ENCODE measurements at regions not wholly inside any gene's neighbourhood (a gene's known extent, or its start where the extent isn't known, plus 50 kb on each side); places are given as distances from the start of the nearest gene placed in this dataset.
A peak's percentile ranks its signal among the peaks of the same experiment; 100 is the strongest.
"Not testable (repeated sequence)": the region's sequence is repeated elsewhere in the genome, so short reads cannot be mapped to it uniquely, and the experiment has no call there.

- WGBS, 10 experiments: 80 to 100% (median 95%) methylated on average over 1 to 2 of the region's 2 CpGs
- Histone ChIP-seq H3K4me3 (no peak overlapping the region), H3K27ac (no peak overlapping the region), H3K4me1 (replicated peaks in 1 of 2) (no peaks in the 10 kb centered on the region)
- peak in 2 of 8 experiments; percentile 44 to 67 for ATAC-seq (replicated peaks in 6 of 8)
- in situ Hi-C loops (cut with MboI; ENCODE audit: low pct_unique_long_range_greater_than_20kb in 2 of 9, low sequenced_read_pairs in 9 of 9, unreplicated experiment in 9 of 9): no loop called here
Measured at GRCh38 chr5:53257806-53258373, 148.3 kb upstream of the MOCS2 start.

- WGBS, 10 experiments: 80 to 100% (median 100%) methylated on average over 1 of the region's 1 CpG; no CpG with 5 or more reads in 5 of the 10 experiments
- no peaks in the 10 kb centered on the region for H3K4me1 ChIP-seq (replicated peaks in 1 of 2)
- in situ Hi-C loops (cut with MboI; ENCODE audit: low pct_unique_long_range_greater_than_20kb in 2 of 9, low sequenced_read_pairs in 9 of 9, unreplicated experiment in 9 of 9): no loop called here
- no peak overlapping the region for H3K27ac ChIP-seq
- H3K4me3 ChIP-seq: no peak overlapping the region
- no peak for ATAC-seq (replicated peaks in 6 of 8)
Measured at GRCh38 chr5:53259176-53259575, 149.6 kb upstream of the MOCS2 start.

- H3K27ac ChIP-seq: no peak overlapping the region
- WGBS, 10 experiments: 57 to 100% (median 100%) methylated on average over 1 of the region's 1 CpG; no CpG with 5 or more reads in 1 of the 10 experiments
- no peak for ATAC-seq (replicated peaks in 6 of 8)
- in situ Hi-C loops (cut with MboI; ENCODE audit: low pct_unique_long_range_greater_than_20kb in 2 of 9, low sequenced_read_pairs in 9 of 9, unreplicated experiment in 9 of 9): loop anchor here in 2 of 9 experiments (10.0 kb wide), 2 partner anchors 174 to 954 kb away; no protein-coding TSS in a partner anchor
- H3K4me1 ChIP-seq (replicated peaks in 1 of 2): no peaks in the 10 kb centered on the region
- H3K4me3 ChIP-seq: no peak overlapping the region
Measured at GRCh38 chr5:53260446-53260845, 150.9 kb upstream of the MOCS2 start.

GRCh38 chr5:53261245-53261644 lies 151.7 kb upstream of the MOCS2 start:
- ATAC-seq (replicated peaks in 6 of 8): no peak
- in situ Hi-C loops (cut with MboI; ENCODE audit: low pct_unique_long_range_greater_than_20kb in 2 of 9, low sequenced_read_pairs in 9 of 9, unreplicated experiment in 9 of 9): loop anchor here in 2 of 9 experiments (10.0 kb wide), 2 partner anchors 174 to 954 kb away; no protein-coding TSS in a partner anchor
- Histone ChIP-seq H3K4me1 (replicated peaks in 1 of 2) (no peaks in the 10 kb centered on the region), H3K4me3 (no peak overlapping the region), H3K27ac (no peak overlapping the region)
- WGBS, 10 experiments: 28 to 89% (median 63%) methylated on average over 1 to 3 of the region's 3 CpGs; no CpG with 5 or more reads in 1 of the 10 experiments

- in situ Hi-C loops (cut with MboI; ENCODE audit: low pct_unique_long_range_greater_than_20kb in 2 of 9, low sequenced_read_pairs in 9 of 9, unreplicated experiment in 9 of 9): loop anchor here in 2 of 9 experiments (10.0 kb wide), 2 partner anchors 172 to 952 kb away; no protein-coding TSS in a partner anchor
- no peaks in the 10 kb centered on the region for H3K4me1 ChIP-seq (replicated peaks in 1 of 2)
- WGBS, 10 experiments: 45 to 98% (median 80%) methylated on average over 1 to 4 of the region's 4 CpGs; no CpG with 5 or more reads in 2 of the 10 experiments
- peak in 2 of 8 experiments; percentile 35 to 57 for ATAC-seq (replicated peaks in 6 of 8)
- H3K4me3 ChIP-seq: no peak overlapping the region
- no peak overlapping the region for H3K27ac ChIP-seq
Measured at GRCh38 chr5:53262348-53262970, 152.9 kb upstream of the MOCS2 start.

- Histone ChIP-seq H3K4me1 (replicated peaks in 1 of 2) (no peaks in the 10 kb centered on the region), H3K4me3 (no peak overlapping the region), H3K27ac (no peak overlapping the region)
- in situ Hi-C loops (cut with MboI; ENCODE audit: low pct_unique_long_range_greater_than_20kb in 2 of 9, low sequenced_read_pairs in 9 of 9, unreplicated experiment in 9 of 9): loop anchor here in 2 of 9 experiments (10.0 kb wide), 2 partner anchors 172 to 952 kb away; no protein-coding TSS in a partner anchor
- no peak for ATAC-seq (replicated peaks in 6 of 8)
- 89 to 100% (median 100%) methylated on average over 1 of the region's 1 CpG; no CpG with 5 or more reads in 5 of the 10 experiments for WGBS, 10 experiments
Measured at GRCh38 chr5:53263151-53263550, 153.6 kb upstream of the MOCS2 start.

GRCh38 chr5:53265043-53265442 lies 155.5 kb upstream of the MOCS2 start:
- WGBS, 10 experiments: 19 to 100% (median 61%) methylated on average over 1 to 2 of the region's 2 CpGs; no CpG with 5 or more reads in 3 of the 10 experiments
- ATAC-seq (replicated peaks in 6 of 8): no peak
- Histone ChIP-seq H3K4me3 (no peak overlapping the region), H3K4me1 (replicated peaks in 1 of 2) (no peaks in the 10 kb centered on the region), H3K27ac (no peak overlapping the region)
- in situ Hi-C loops (cut with MboI; ENCODE audit: low pct_unique_long_range_greater_than_20kb in 2 of 9, low sequenced_read_pairs in 9 of 9, unreplicated experiment in 9 of 9): loop anchor here in 2 of 9 experiments (10.0 kb wide), 2 partner anchors 170 to 950 kb away; no protein-coding TSS in a partner anchor

GRCh38 chr5:53268241-53268640 lies 158.7 kb upstream of the MOCS2 start:
- H3K4me1 ChIP-seq (replicated peaks in 1 of 2); H3K4me3 ChIP-seq; H3K27ac ChIP-seq; ATAC-seq (replicated peaks in 6 of 8): not testable (repeated sequence)
- in situ Hi-C loops (cut with MboI; ENCODE audit: low pct_unique_long_range_greater_than_20kb in 2 of 9, low sequenced_read_pairs in 9 of 9, unreplicated experiment in 9 of 9): loop anchor here in 2 of 9 experiments (10.0 kb wide), 2 partner anchors 167 to 947 kb away; no protein-coding TSS in a partner anchor
- WGBS, 10 experiments: 80 to 87% methylated on average over 1 to 5 of the region's 7 CpGs; no CpG with 5 or more reads in 8 of the 10 experiments

- no peaks in the 10 kb centered on the region for H3K4me1 ChIP-seq (replicated peaks in 1 of 2)
- ATAC-seq (replicated peaks in 6 of 8): no peak
- 67 to 100% (median 85%) methylated on average over 1 of the region's 1 CpG; no CpG with 5 or more reads in 4 of the 10 experiments for WGBS, 10 experiments
- H3K4me3 ChIP-seq: no peak overlapping the region
- no peak overlapping the region for H3K27ac ChIP-seq
- in situ Hi-C loops (cut with MboI; ENCODE audit: low pct_unique_long_range_greater_than_20kb in 2 of 9, low sequenced_read_pairs in 9 of 9, unreplicated experiment in 9 of 9): no loop called here
Measured at GRCh38 chr5:53275666-53276065, 166.1 kb upstream of the MOCS2 start.

GRCh38 chr5:53276825-53277224 lies 167.3 kb upstream of the MOCS2 start:
- in situ Hi-C loops (cut with MboI; ENCODE audit: low pct_unique_long_range_greater_than_20kb in 2 of 9, low sequenced_read_pairs in 9 of 9, unreplicated experiment in 9 of 9): no loop called here
- ATAC-seq (replicated peaks in 6 of 8): no peak
- Histone ChIP-seq H3K4me1 (replicated peaks in 1 of 2) (no peaks in the 10 kb centered on the region), H3K27ac (no peak overlapping the region), H3K4me3 (no peak overlapping the region)
- WGBS, 10 experiments: 76 to 100% (median 90%) methylated on average over 1 to 3 of the region's 3 CpGs

- whole genome bisulfite sequencing, 10 experiments: 40 to 83% (median 78%) methylated on average over 1 of the region's 1 CpG; no CpG with 5 or more reads in 3 of the 10 experiments
- ATAC-seq (replicated peaks in 6 of 8): no peak
- no peaks in the 10 kb centered on the region for H3K4me1 ChIP-seq (replicated peaks in 1 of 2)
- no peak overlapping the region for H3K4me3 ChIP-seq
- H3K27ac ChIP-seq: no peak overlapping the region
- in situ Hi-C loops (cut with MboI; ENCODE audit: low pct_unique_long_range_greater_than_20kb in 2 of 9, low sequenced_read_pairs in 9 of 9, unreplicated experiment in 9 of 9): no loop called here
Measured at GRCh38 chr5:53277491-53277890, 167.9 kb upstream of the MOCS2 start.

GRCh38 chr5:53287573-53287972 lies 178.0 kb upstream of the MOCS2 start:
- H3K27ac ChIP-seq: no peak overlapping the region
- no peak for ATAC-seq (replicated peaks in 6 of 8)
- in situ Hi-C loops (cut with MboI; ENCODE audit: low pct_unique_long_range_greater_than_20kb in 2 of 9, low sequenced_read_pairs in 9 of 9, unreplicated experiment in 9 of 9): no loop called here
- H3K4me3 ChIP-seq: no peak overlapping the region
- H3K4me1 ChIP-seq (replicated peaks in 1 of 2): no peaks in the 10 kb centered on the region

GRCh38 chr5:53288511-53288910 lies 179.0 kb upstream of the MOCS2 start:
- in situ Hi-C loops (cut with MboI; ENCODE audit: low pct_unique_long_range_greater_than_20kb in 2 of 9, low sequenced_read_pairs in 9 of 9, unreplicated experiment in 9 of 9): no loop called here
- H3K4me3 ChIP-seq: no peak overlapping the region
- no peak overlapping the region for H3K27ac ChIP-seq
- no peaks in the 10 kb centered on the region for H3K4me1 ChIP-seq (replicated peaks in 1 of 2)
- ATAC-seq (replicated peaks in 6 of 8): no peak

Data from motor neuron (in vitro differentiated cells).